ENCODE measurements at regions not wholly inside any gene's neighbourhood (a gene's known extent, or its start where the extent isn't known, plus 50 kb on each side); places are given as distances from the start of the nearest gene placed in this dataset.

DNA sequence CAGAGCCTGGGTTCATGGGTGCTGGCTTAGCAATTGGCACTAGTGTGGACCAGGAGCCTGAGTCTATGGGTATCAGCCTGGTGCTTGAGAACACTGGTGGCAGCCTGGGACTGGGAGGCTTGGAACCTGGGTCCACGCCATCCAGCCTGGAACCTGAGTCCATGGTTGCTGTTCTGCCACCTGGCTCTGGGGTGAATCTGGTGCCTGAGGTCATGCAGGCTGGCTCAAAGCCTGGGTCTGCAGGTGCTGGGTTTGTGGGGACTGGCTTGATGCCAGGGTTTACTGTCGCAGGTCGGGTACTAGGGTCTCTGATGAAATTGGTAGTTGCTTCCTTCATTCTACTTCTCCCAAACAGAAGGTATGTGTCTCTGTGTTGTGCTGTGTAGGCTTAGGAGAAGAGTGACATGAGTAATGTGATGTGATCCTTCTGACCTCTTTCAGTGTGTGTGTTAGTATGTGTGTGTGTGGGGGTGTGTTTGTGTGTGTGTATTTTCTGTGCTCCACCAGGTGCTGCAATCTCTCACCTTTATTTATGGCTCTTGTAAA is 517.0 kb upstream of the EPHA5 start:
- TF ChIP-seq, protein P1, sequence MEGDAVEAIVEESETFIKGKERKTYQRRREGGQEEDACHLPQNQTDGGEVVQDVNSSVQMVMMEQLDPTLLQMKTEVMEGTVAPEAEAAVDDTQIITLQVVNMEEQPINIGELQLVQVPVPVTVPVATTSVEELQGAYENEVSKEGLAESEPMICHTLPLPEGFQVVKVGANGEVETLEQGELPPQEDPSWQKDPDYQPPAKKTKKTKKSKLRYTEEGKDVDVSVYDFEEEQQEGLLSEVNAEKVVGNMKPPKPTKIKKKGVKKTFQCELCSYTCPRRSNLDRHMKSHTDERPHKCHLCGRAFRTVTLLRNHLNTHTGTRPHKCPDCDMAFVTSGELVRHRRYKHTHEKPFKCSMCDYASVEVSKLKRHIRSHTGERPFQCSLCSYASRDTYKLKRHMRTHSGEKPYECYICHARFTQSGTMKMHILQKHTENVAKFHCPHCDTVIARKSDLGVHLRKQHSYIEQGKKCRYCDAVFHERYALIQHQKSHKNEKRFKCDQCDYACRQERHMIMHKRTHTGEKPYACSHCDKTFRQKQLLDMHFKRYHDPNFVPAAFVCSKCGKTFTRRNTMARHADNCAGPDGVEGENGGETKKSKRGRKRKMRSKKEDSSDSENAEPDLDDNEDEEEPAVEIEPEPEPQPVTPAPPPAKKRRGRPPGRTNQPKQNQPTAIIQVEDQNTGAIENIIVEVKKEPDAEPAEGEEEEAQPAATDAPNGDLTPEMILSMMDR (conservative IDR thresholded peaks at IDR 0.05; ENCODE audit: low read length): no peak
- TF ChIP-seq EZH2phosphoT487 (IDR thresholded peaks at IDR 0.05; ENCODE audit: borderline replicate concordance): no peak
